GM10266 (cell line): ENCODE measurements at regions not wholly inside any gene's neighbourhood (a gene's known extent, or its start where the extent isn't known, plus 50 kb on each side); places are given as distances from the start of the nearest gene placed in this dataset.

Experiments
- DNase-seq: peaks from one replicate; pipeline ENCODE4 v3.0.0; 2012; ENCODE audit errors: extremely low spot score
- TF ChIP-seq, protein P1 (sequence below): IDR thresholded peaks from 2 replicates; pipeline ENCODE4 v1.5.1; 2012; ENCODE audit warnings: mild to moderate bottlenecking, low read depth; ENCODE audit not compliant: control insufficient read depth, insufficient read depth; ENCODE audit errors: missing control alignments

DNA sequence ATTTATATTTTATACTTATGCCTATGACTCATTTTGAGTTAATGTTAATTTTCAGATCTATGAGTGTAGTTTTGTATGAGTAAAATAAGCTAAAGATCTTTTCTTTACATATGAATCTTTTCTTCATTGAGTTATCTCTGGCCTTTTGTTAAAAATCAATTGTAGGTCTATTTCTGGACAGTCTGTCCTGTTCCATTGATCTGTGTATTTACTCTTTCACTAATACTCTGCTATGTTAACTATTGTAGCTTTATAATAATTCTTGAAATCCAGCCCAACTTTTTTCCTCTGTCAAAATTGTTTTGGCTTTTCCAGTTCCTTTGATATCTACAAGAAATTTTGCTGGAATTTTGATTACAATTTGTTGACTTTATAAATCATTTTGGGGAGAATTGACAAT is 177.0 kb downstream of the RBM46 start:
- no peak for DNase-seq
- TF ChIP-seq, protein P1, sequence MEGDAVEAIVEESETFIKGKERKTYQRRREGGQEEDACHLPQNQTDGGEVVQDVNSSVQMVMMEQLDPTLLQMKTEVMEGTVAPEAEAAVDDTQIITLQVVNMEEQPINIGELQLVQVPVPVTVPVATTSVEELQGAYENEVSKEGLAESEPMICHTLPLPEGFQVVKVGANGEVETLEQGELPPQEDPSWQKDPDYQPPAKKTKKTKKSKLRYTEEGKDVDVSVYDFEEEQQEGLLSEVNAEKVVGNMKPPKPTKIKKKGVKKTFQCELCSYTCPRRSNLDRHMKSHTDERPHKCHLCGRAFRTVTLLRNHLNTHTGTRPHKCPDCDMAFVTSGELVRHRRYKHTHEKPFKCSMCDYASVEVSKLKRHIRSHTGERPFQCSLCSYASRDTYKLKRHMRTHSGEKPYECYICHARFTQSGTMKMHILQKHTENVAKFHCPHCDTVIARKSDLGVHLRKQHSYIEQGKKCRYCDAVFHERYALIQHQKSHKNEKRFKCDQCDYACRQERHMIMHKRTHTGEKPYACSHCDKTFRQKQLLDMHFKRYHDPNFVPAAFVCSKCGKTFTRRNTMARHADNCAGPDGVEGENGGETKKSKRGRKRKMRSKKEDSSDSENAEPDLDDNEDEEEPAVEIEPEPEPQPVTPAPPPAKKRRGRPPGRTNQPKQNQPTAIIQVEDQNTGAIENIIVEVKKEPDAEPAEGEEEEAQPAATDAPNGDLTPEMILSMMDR = no peak

DNA sequence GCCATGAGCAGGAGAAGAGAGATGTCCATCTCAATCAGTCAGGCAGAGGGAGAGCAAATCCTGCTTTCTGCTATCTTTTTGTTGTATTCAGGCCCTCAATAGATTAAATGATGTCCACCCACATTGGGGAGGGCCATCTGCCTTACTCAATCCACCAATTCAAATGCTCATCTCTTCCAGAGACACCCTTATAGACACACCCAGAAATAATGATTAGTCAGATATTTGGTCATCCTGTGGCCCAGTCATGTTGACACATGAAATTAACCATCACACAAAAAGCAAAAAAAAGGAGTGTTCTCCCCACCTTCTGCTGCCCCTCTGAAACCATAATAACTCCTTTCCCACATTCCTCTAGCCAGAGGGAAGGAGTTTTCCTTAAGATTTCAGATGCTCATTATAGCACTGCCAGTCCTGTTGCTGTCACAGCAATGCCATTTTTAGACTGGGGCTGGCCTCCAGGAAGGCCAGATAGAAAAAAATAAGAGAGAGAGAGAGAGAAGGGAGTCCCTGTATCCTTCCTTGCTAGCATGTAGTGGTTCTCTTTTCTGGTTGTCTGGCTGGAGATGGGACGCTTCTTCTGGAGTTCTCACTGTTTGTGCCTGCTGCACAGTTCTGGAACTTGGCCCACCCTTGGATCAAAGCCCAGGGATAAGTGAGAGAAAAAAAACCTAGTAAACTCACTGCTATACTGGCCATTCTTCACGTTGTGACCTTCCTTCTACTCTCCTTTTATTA is 177.7 kb downstream of the RBM46 start:
- TF ChIP-seq, protein P1 = no peak
- no peak for DNase-seq

DNA sequence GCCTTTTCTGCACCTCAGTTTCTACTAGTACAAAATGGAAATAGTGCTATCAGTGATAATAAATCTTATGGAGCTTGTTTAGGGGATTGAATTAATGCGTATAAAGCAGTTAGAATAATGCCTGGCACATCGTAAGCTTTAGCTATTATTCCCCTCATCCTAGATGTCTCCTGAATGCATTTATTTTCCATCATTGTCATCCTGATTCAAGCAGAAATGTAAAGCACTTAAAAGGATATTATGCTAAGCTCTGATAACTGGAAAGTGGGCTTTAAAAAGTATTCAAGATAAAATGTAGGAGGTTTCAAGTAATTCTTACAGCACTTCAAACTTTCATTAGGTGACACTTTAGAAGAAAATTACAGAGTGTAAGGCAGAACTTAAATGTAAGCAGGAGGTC is 178.7 kb downstream of the RBM46 start:
- TF ChIP-seq, protein P1 = no peak

DNA sequence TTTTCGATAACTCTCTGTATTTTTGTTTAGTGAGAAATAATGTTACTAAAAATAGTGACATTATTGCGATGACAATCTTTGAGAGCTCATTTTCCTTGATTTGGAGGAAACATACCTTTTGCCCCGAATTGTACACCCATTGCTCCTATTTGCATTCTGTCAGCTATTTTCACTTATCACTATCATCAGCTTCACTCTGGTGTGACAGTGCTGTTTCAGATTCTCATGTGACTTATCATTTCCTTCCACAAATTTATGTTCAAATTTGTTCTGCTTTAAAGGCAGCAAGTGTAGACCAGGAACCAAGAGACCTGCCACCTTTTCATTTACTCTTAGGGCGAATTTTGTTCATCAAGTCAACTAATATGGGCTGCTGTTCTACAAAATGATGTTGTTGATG is 179.4 kb downstream of the RBM46 start:
- no peak for DNase-seq
- TF ChIP-seq, protein P1 = no peak

More for the DNA sequence above, 178.7 kb downstream of the RBM46 start:
- DNase-seq = no peak

DNA sequence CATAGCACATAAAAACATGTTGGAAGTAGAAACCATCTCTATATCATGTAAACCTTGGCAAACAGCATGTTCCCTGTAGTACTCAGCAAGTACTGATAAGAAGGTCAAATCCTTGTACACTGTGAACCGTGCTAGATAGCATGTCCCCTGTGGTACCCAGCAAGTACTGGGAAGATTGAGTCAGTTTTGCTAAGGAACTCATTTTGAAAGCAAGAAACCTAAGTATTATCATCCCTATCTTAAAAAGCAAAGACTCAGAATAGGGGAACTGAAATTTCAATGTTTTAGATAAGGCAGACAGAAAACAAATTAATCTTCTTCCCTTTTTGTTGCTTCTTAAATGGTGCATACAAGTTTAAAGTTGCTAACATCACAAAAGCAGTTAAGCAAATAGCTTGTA is 180.2 kb downstream of the RBM46 start:
- peak; percentile 9 for DNase-seq
- TF ChIP-seq, protein P1 = no peak

DNA sequence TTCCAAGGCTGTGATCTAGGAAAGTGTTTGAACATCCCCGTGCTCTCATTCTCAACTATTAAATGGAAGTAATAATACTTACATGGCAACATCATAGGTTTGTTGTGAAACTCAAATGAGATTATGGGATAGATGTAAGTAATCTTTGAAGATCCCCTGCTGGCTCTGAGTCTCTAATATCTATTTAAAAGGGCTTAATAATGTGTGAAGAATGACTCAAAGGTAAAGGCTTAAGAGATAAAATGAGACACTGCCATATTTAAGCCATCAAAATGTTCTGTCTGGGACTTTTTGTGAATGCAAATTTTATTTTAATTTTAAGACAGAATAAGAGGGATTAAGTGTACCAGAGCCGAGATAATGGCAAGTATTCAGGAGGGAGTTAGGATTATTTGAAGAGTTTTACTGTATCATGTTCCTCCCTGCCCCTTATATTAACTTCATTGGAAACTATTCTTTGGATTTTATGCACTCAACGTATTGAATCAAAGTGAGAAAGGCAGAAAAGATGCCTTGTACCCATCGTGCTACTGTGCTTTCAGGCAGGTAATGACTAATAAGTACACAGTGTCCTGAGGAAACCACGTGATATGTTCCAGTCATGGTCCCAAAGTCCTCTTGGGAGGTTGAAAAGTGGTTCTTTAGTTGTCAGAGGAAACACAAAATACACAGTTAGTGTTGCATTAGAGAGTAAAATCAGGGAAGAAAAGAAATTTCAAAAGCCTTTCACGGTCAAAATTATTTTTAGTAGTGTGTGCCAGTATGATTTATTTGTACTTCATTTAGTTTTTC is 192.4 kb downstream of the RBM46 start:
- TF ChIP-seq, protein P1 = no peak

DNA sequence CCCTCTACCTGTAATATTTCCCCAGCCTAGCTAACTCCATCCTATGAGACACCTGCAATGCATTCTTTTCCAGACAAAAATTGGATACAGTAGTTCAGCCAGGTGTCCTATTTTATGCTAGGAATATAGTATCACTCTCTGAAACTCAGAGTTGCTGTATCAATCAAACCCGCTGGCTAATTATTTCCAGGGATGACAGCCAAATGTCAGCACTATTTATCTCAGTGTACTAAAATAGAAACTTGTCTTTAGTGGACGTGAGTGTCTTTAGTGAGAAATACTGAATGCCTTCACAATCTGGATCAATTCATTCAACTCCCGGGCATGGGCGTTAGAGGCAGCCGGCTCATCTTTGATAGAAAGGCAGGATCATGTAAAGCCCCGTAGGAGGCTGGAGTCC is 196.2 kb downstream of the RBM46 start:
- DNase-seq = no peak
- TF ChIP-seq, protein P1 = no peak

More for the DNA sequence above, 192.4 kb downstream of the RBM46 start:
- no peak for DNase-seq
